ENCODE measurements at regions not wholly inside any gene's neighbourhood (a gene's known extent, or its start where the extent isn't known, plus 50 kb on each side); places are given as distances from the start of the nearest gene placed in this dataset.

DNA sequence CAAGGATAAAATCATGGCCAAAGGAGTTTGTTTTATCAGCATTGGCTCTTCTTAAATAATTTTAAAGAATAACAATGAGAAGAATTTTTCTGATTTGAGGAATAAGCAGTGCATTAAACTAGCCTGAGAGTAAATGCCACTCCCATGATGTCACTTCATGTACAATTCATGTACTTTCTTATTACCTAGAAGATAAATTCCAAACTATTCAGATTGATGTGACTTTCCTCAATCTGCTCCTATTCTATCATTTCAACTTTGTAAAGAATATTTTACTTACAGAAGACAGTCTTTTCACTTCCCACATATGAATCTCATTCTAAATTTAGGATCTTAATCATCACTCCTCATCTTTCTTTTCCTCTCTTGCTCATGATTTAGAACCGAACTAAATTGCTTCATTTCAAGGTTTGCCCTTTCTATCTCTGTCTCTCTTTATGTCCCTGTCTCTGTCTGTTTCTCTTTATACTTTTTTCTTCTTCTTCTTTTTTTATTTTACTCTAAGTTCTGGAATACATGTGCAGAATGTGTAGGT is 1142.0 kb upstream of the PIK3C3 start:
- intact Hi-C loops (cut with DNase I; ENCODE audit: low total_unique reads), result no loop called here
- DNase-seq, result no peak
- no peak overlapping the region for H3K4me3 ChIP-seq
- no peaks in the 10 kb centered on the region for H3K9me3 ChIP-seq
- TF ChIP-seq POLR2A (IDR thresholded peaks at IDR 0.05) (no peak), POLR2AphosphoS5 (IDR thresholded peaks at IDR 0.05) (no peak), EP300 (IDR thresholded peaks at IDR 0.05; ENCODE audit: low read depth) (no peak)
- TF ChIP-seq, protein P1, sequence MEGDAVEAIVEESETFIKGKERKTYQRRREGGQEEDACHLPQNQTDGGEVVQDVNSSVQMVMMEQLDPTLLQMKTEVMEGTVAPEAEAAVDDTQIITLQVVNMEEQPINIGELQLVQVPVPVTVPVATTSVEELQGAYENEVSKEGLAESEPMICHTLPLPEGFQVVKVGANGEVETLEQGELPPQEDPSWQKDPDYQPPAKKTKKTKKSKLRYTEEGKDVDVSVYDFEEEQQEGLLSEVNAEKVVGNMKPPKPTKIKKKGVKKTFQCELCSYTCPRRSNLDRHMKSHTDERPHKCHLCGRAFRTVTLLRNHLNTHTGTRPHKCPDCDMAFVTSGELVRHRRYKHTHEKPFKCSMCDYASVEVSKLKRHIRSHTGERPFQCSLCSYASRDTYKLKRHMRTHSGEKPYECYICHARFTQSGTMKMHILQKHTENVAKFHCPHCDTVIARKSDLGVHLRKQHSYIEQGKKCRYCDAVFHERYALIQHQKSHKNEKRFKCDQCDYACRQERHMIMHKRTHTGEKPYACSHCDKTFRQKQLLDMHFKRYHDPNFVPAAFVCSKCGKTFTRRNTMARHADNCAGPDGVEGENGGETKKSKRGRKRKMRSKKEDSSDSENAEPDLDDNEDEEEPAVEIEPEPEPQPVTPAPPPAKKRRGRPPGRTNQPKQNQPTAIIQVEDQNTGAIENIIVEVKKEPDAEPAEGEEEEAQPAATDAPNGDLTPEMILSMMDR (IDR thresholded peaks at IDR 0.05), result no peak
- in situ Hi-C loops (cut with MboI; ENCODE audit: low pct_ligation_motif_present in 1 of 4, low pct_unique_long_range_greater_than_20kb in 1 of 4, low sequenced_read_pairs in 3 of 4), result no loop called here
- H3K36me3 ChIP-seq, result no peaks in the 10 kb centered on the region
- no peaks in the 10 kb centered on the region for H3K27me3 ChIP-seq
- no peaks in the 10 kb centered on the region for H3K4me1 ChIP-seq
- WGBS, 2 donors (ENCODE audit: low coverage in 1 of 2), result 58 to 100% methylated on average over 1 of the region's 1 CpG
- no peak overlapping the region for H3K27ac ChIP-seq

DNA sequence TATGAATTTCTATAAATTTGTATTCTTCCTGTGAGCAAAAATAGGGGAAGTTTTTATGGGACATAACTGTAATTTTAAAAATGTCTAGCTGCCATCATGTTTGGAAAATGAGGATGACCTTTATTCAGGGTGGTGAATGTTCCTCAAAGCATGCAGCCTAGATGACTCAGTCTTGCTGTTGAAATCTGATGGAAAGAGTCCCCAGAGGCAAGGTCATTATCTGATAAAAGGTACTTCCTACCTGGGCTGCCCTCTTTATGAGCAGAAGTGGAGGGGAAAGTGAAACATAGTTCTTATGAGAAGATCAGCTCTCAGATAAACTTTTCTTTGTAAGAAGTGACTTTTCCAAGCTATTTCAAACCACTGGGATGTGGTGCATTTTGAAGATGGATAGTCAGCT is 1144.7 kb upstream of the PIK3C3 start:
- Histone ChIP-seq H3K4me1 (no peaks in the 10 kb centered on the region), H3K9me3 (no peaks in the 10 kb centered on the region)
- in situ Hi-C loops (cut with MboI; ENCODE audit: low pct_ligation_motif_present in 1 of 4, low pct_unique_long_range_greater_than_20kb in 1 of 4, low sequenced_read_pairs in 3 of 4), result no loop called here

DNA sequence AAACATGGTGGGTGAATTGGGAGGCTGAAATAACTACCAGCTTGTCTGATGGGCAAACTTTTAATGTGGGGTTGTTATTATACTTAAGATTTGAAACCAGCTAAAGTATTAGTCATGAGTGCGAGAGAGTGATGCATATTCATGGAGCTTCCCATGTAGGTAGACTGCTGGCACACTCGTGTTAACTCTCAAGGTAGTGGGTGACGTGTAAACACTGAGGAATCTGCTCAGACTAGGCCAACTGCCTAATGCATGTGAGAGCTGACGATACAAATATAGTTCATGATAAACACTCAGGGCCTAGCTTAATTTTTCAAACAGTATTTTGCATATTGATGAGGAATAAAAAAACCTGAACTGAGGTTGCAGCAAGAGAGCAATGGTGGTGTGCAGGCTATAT is 1165.7 kb upstream of the PIK3C3 start:
- no peak for DNase-seq
- no peaks in the 10 kb centered on the region for H3K4me1 ChIP-seq
- no peak overlapping the region for H3K27ac ChIP-seq
- in situ Hi-C loops (cut with MboI; ENCODE audit: low pct_ligation_motif_present in 1 of 4, low pct_unique_long_range_greater_than_20kb in 1 of 4, low sequenced_read_pairs in 3 of 4) (no loop called here), intact Hi-C loops (cut with DNase I; ENCODE audit: low total_unique reads) (no loop called here)
- WGBS, 2 donors (ENCODE audit: low coverage in 1 of 2), result 59 to 75% methylated on average over 3 to 4 of the region's 4 CpGs
- H3K27me3 ChIP-seq, result no peaks in the 10 kb centered on the region
- no peak for TF ChIP-seq EP300 (IDR thresholded peaks at IDR 0.05; ENCODE audit: low read depth)
- H3K36me3 ChIP-seq, result no peaks in the 10 kb centered on the region
- H3K9me3 ChIP-seq, result no peaks in the 10 kb centered on the region
- no peak overlapping the region for H3K4me3 ChIP-seq

More for the DNA sequence above, 1144.7 kb upstream of the PIK3C3 start:
- Histone ChIP-seq H3K4me3 (no peak overlapping the region), H3K27me3 (no peaks in the 10 kb centered on the region), H3K27ac (no peak overlapping the region), H3K36me3 (no peaks in the 10 kb centered on the region)
- DNase-seq, result no peak
- intact Hi-C loops (cut with DNase I; ENCODE audit: low total_unique reads), result no loop called here
- TF ChIP-seq EP300 (IDR thresholded peaks at IDR 0.05; ENCODE audit: low read depth) (no peak), POLR2AphosphoS5 (IDR thresholded peaks at IDR 0.05) (no peak), POLR2A (IDR thresholded peaks at IDR 0.05) (no peak)
- TF ChIP-seq, protein P1 (IDR thresholded peaks at IDR 0.05), result no peak

DNA sequence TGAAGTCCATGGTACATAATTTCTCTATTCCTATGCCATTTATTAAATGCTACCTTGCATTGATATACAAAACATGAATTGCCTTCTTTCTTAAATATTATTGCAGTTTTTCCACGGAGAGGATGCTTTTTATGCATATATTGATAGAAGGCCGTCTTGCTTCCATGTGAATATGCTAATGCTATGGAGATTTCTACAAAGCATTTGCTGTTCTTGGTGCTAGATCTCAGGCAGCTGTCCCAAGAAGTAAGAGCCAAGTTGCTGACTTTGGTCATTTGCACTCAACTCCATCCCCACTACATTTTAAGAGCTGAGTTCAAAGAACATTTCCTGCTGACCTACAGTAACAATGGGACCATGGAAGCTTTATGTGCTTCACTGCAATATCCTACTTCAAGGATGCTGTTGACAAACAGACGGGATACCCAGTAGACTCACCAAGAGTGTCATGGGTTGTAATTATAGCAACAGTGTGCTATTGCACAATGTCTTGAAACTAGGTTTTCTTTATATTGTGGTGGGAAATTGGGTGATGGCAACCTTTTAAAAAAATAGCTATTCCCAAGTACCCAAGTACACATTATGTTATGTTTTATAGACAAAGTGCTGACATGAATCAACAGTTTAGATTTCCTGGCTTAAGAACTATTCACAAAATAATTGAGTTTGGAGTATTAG is 1172.4 kb upstream of the PIK3C3 start:
- in situ Hi-C loops (cut with MboI; ENCODE audit: low pct_ligation_motif_present in 1 of 4, low pct_unique_long_range_greater_than_20kb in 1 of 4, low sequenced_read_pairs in 3 of 4), result no loop called here
- 63 to 77% methylated on average over 3 of the region's 3 CpGs for WGBS, 2 donors (ENCODE audit: low coverage in 1 of 2)
- intact Hi-C loops (cut with DNase I; ENCODE audit: low total_unique reads), result no loop called here

More for the DNA sequence above, 1172.4 kb upstream of the PIK3C3 start:
- H3K27ac ChIP-seq, result no peak overlapping the region
- no peaks in the 10 kb centered on the region for H3K9me3 ChIP-seq
- no peak overlapping the region for H3K4me3 ChIP-seq
- DNase-seq, result no peak
- H3K36me3 ChIP-seq, result no peaks in the 10 kb centered on the region
- no peaks in the 10 kb centered on the region for H3K27me3 ChIP-seq
- H3K4me1 ChIP-seq, result no peaks in the 10 kb centered on the region
- TF ChIP-seq, protein P1 (IDR thresholded peaks at IDR 0.05), result no peak
- TF ChIP-seq EP300 (IDR thresholded peaks at IDR 0.05; ENCODE audit: low read depth), result no peak
- TF ChIP-seq POLR2AphosphoS5 (IDR thresholded peaks at IDR 0.05), result no peak
- TF ChIP-seq POLR2A (IDR thresholded peaks at IDR 0.05), result no peak
